Stomach (tissue), 8 donors: ENCODE measurements at regions not wholly inside any gene's neighbourhood (a gene's known extent, or its start where the extent isn't known, plus 50 kb on each side); places are given as distances from the start of the nearest gene placed in this dataset.
A peak's percentile ranks its signal among the peaks of the same experiment; 100 is the strongest.

Experiments
- DNase-seq, 2 donors: peaks; one replicate each; pipeline versions ENCODE4 v3.0.0 to v3.0.0-alpha.2; 2013 to 2019
- H3K27ac ChIP-seq, 5 donors: fragments of 200-600 bp in 4 of 5; sonication (generic) in 4 of 5; one replicate each; pipeline ENCODE4 v1.5.1; 2013 to 2019; ENCODE audit warnings: mild to moderate bottlenecking in 1 of 5, moderate library complexity in 1 of 5
- H3K27me3 ChIP-seq, 3 donors: fragments of 200-600 bp; sonication (generic); one replicate each; pipeline ENCODE4 v1.5.1; 2017 to 2019; ENCODE audit warnings: mixed run types in 1 of 3
- H3K36me3 ChIP-seq, 4 donors: fragments of 200-600 bp; sonication (generic); 1 replicate in 3 of 4; 2 replicates in 1 of 4; pipeline ENCODE4 v1.5.1; 2016 to 2019
- H3K4me1 ChIP-seq, 4 donors: fragments of 200-600 bp; sonication (generic); one replicate each; pipeline ENCODE4 v1.5.1; 2016 to 2019
- H3K4me3 ChIP-seq, 4 donors: fragments of 200-600 bp; sonication (generic) in 3 of 4; one replicate each; pipeline ENCODE4 v1.5.1; 2016 to 2019; ENCODE audit warnings: mild to moderate bottlenecking in 1 of 4
- H3K9me3 ChIP-seq, 4 donors: fragments of 200-600 bp; sonication (generic); one replicate each; pipeline ENCODE4 v1.5.1; 2016 to 2019
- CTCF ChIP-seq, 7 experiments: fragments of 450-650 bp in 4 of 7; fragments of 200-600 bp in 3 of 7; sonication (generic) in 3 of 7; IDR thresholded peaks; one replicate each; pipeline ENCODE4 v1.5.1; 2016 to 2019; ENCODE audit warnings: antibody characterized with exemption in 7 of 7, control low read depth in 2 of 7, mild to moderate bottlenecking in 1 of 7
- EP300 ChIP-seq: sonication (generic); formaldehyde crosslinking; IDR thresholded peaks from one replicate; pipeline ENCODE4 v1.6.1; 2017; ENCODE audit warnings: antibody characterized with exemption
- POLR2A ChIP-seq, 4 donors: fragments of 450-650 bp; IDR thresholded peaks; one replicate each; pipeline ENCODE4 v1.6.1; 2016; ENCODE audit warnings: antibody characterized with exemption in 4 of 4, control low read depth in 2 of 4, mild to moderate bottlenecking in 1 of 4, moderate library complexity in 1 of 4
- POLR2AphosphoS5 ChIP-seq, 3 donors: sonication (generic); formaldehyde crosslinking; IDR thresholded peaks; one replicate each; pipeline ENCODE4 v1.6.1; 2016; ENCODE audit warnings: antibody characterized with exemption in 3 of 3
- WGBS, 5 donors: extraction: QIAGEN DNeasy Blood & Tissue Kit in 3 of 5; methylation state at CpG; one replicate each; pipeline versions ENCODE4 v1.1.5 to v1.1.7; 2013 to 2018; 5-methylcytosine and 5-hydroxymethylcytosine counted together
- intact Hi-C: fragments of 100-400 bp; cut with DNase I; formaldehyde crosslinking; loops from one replicate; pipeline ENCODE4 v1.15.1; 2023; ENCODE audit warnings: low total_unique reads
- donor health status: healthy with polysubstance abuse.
- donor health status: Bipolar disorder and iron deficiency.
- donor health status: healthy.

- intact Hi-C loops = no loop called here
- no peak overlapping the region for H3K27ac ChIP-seq
- H3K27me3 ChIP-seq = no peaks in the 10 kb centered on the region
- no peak for TF ChIP-seq CTCF (IDR thresholded peaks at IDR 0.05)
- no peak for TF ChIP-seq POLR2A (IDR thresholded peaks at IDR 0.05)
- no peak for TF ChIP-seq EP300
- no peak for TF ChIP-seq POLR2AphosphoS5 (IDR thresholded peaks at IDR 0.05)
- no peak overlapping the region for H3K4me3 ChIP-seq
- peak in 1 of 2 donors; percentile 75 for DNase-seq
- no peaks in the 10 kb centered on the region for H3K36me3 ChIP-seq
- peaks cover 0 to 11% (median 0%) of the 10 kb centered on the region in 4 donors for H3K4me1 ChIP-seq
- 53 to 80% (median 66%) methylated on average over 2 of the region's 2 CpGs for WGBS, 5 donors
- no peaks in the 10 kb centered on the region for H3K9me3 ChIP-seq
Measured at GRCh38 chr9:86749161-86749893, 198.0 kb downstream of the GAS1 start.

- Histone ChIP-seq H3K27me3 (no peaks in the 10 kb centered on the region), H3K27ac (no peak overlapping the region), H3K4me3 (no peak overlapping the region), H3K36me3 (no peaks in the 10 kb centered on the region), H3K9me3 (no peaks in the 10 kb centered on the region), H3K4me1 (peaks cover 0 to 11% (median 0%) of the 10 kb centered on the region in 4 donors)
- intact Hi-C loops = no loop called here
- 53 to 76% (median 62%) methylated on average over 2 of the region's 2 CpGs for WGBS, 5 donors
- DNase-seq = no peak
- TF ChIP-seq CTCF (IDR thresholded peaks at IDR 0.05) = no peak
- no peak for TF ChIP-seq POLR2AphosphoS5 (IDR thresholded peaks at IDR 0.05)
- no peak for TF ChIP-seq EP300
- TF ChIP-seq POLR2A (IDR thresholded peaks at IDR 0.05) = no peak
Measured at GRCh38 chr9:86747711-86748110, 199.6 kb downstream of the GAS1 start.

- Histone ChIP-seq H3K27ac (peak overlapping the region in 1 of 5 donors; percentile 4), H3K27me3 (no peaks in the 10 kb centered on the region), H3K4me1 (peaks cover 0 to 13% (median 8%) of the 10 kb centered on the region in 4 donors), H3K36me3 (no peaks in the 10 kb centered on the region), H3K4me3 (no peak overlapping the region), H3K9me3 (no peaks in the 10 kb centered on the region)
- TF ChIP-seq EP300 = no peak
- TF ChIP-seq POLR2AphosphoS5 (IDR thresholded peaks at IDR 0.05) = peak in 2 of 3 donors; percentile 29 to 54
- intact Hi-C loops = no loop called here
- 27 to 50% (median 42%) methylated on average over 8 of the region's 8 CpGs for WGBS, 5 donors
- peak; percentile 36 to 83 for DNase-seq
Measured at GRCh38 chr9:86741311-86742208, 205.7 kb downstream of the GAS1 start.

GRCh38 chr9:86735772-86736458 lies 211.4 kb downstream of the GAS1 start:
- no peaks in the 10 kb centered on the region for H3K27me3 ChIP-seq
- peak overlapping the region in 1 of 5 donors; percentile 23 for H3K27ac ChIP-seq
- WGBS, 5 donors = 56 to 76% (median 63%) methylated on average over 6 of the region's 6 CpGs
- H3K4me3 ChIP-seq = no peak overlapping the region
- intact Hi-C loops = no loop called here
- TF ChIP-seq CTCF (IDR thresholded peaks at IDR 0.05) (no peak), POLR2A (IDR thresholded peaks at IDR 0.05) (no peak), POLR2AphosphoS5 (IDR thresholded peaks at IDR 0.05) (no peak), EP300 (no peak)
- H3K9me3 ChIP-seq = no peaks in the 10 kb centered on the region
- no peaks in the 10 kb centered on the region for H3K36me3 ChIP-seq
- H3K4me1 ChIP-seq = peaks cover 0 to 43% (median 27%) of the 10 kb centered on the region in 4 donors
- no peak for DNase-seq
